Mucosa of gallbladder (tissue), 1 donor: ENCODE measurements at regions not wholly inside any gene's neighbourhood (a gene's known extent, or its start where the extent isn't known, plus 50 kb on each side); places are given as distances from the start of the nearest gene placed in this dataset.

Source experiments
- DNase-seq: peaks from one replicate; pipeline ENCODE4 v3.0.0-alpha.2; 2020; ENCODE audit warnings: low spot score
- donor health status: DM: no; HTN: no; CAD: no.

- no peak for DNase-seq
These were observed 1376.1 kb upstream of the TENM3 start for GRCh38 chr4:180866933-180867643.

GRCh38 chr4:180870623-180871022, 1372.6 kb upstream of the TENM3 start:
- DNase-seq = no peak

DNA sequence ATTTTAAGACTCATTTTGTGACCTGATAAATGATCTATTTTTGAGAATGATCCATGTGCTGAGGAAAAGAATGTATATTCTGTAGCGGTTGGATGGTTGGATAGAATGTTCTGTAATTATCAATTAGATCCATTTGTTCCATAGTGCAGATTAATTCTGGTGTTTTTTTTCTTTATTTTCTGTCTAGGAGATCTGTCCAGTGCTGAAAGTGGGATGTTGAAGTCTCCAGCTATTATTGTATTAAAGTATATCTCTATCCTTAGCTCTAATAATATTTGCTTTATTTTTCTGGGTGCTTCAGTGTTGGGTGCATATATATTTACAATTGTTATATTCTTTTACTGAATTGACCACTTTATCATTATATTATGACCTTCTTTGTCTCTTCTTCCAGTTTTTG, 1344.9 kb upstream of the TENM3 start:
- no peak for DNase-seq

DNA sequence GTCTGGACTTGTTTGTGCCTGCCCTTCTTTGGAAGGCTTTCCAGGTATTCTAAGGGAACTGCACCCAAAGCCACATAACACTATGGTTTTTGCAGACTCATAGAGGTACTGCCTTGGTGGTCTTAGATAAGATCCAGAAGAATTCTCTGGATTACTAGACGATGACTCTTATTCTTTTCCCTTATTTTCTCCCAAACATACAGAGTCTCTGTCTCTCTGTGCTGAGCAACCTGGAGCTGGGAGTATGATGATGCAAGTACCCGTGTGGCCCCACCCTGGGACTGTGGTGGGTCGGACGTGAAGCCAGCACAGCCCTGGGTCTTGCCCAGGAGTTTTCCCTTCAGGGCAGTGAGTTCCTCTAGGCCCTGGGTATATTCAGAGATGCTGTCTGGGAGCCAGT, 1342.4 kb upstream of the TENM3 start:
- no peak for DNase-seq

GRCh38 chr4:180909279-180909678, 1333.9 kb upstream of the TENM3 start:
- DNase-seq = no peak

- no peak for DNase-seq
These were observed 1329.5 kb upstream of the TENM3 start for GRCh38 chr4:180913750-180914149.

DNA sequence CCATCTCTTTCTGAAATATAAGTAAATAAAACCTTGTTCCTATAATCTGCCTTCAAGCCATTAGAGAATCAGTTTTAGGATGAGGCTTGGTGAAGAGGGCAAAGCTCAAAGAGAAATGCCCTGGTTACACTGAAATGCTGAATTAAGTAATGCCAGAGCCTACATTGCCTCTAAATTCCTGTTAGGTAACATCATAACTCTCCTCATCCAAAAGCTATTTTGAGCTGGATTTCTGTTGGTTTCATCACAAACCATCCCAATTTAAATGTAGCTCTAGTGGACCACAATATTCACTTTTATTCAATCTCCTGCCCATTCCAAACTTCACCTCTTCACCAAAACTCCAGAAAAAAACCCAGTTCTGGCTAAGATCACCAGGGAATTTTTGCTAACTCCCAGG, 1319.7 kb upstream of the TENM3 start:
- no peak for DNase-seq

GRCh38 chr4:180925805-180926204, 1317.4 kb upstream of the TENM3 start:
- DNase-seq = no peak

GRCh38 chr4:180926277-180926676, 1316.9 kb upstream of the TENM3 start:
- DNase-seq = no peak

- no peak for DNase-seq
These were observed 1310.7 kb upstream of the TENM3 start for GRCh38 chr4:180932370-180933001.

- no peak for DNase-seq
These were observed 1306.1 kb upstream of the TENM3 start for GRCh38 chr4:180937083-180937482.

GRCh38 chr4:180940680-180941079, 1302.5 kb upstream of the TENM3 start:
- DNase-seq = no peak

GRCh38 chr4:180942367-180942916, 1300.8 kb upstream of the TENM3 start:
- DNase-seq = no peak

DNA sequence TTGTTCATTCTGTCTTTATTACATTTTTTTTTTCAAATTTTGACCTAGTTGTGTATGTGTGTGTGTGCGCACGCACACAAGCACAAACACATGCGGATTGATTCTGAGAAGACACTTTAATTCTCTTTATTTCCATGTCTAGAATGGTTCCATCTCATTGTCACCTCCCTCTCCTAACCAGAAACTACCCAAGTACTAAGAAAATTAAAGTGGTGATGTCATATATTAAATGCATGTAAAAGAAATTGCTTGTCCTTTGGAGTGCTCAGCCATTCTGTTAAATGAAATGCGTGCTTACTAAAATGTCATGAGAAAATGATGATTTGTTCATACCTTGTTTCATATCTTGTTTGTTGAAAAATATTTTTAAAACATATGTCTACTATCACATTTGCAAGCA, 1297.0 kb upstream of the TENM3 start:
- no peak for DNase-seq

GRCh38 chr4:180947425-180947824, 1295.8 kb upstream of the TENM3 start:
- DNase-seq = no peak

DNA sequence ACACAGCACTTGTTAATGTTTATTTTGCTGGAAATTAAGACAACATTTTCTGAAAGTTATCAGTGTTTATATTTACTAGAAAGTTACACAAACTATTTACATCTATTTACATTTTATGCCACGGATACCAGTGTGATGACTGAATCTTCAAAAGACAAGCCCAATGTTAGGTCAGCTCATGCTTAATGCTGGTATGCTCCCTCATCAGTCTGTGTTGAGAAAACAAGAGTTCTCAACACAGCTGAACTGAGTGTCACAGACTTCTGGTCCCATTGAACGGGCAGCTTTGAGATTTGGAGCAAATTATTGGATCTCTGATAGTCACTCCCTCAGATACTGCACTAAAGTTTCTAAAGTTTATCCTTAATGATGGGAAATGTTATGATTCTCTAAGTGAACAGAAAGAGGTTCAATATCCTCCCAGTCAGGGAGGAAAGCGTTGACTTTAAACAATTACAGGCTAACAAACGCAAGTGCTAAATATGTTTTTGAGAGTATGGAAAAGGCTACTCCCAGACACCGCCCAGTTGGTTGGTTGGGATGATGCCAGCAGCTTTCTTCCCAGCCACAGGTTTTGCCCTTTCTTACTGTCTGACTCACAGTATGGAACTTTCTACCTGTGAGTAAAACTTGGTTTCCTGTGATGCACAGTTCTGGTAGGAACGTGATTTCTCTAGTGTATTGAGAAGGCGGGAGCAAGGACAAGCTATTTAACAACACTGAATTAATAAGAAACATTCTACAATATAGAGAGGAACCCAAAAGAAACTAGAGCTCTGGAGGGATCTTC, 1293.6 kb upstream of the TENM3 start:
- DNase-seq = no peak

DNA sequence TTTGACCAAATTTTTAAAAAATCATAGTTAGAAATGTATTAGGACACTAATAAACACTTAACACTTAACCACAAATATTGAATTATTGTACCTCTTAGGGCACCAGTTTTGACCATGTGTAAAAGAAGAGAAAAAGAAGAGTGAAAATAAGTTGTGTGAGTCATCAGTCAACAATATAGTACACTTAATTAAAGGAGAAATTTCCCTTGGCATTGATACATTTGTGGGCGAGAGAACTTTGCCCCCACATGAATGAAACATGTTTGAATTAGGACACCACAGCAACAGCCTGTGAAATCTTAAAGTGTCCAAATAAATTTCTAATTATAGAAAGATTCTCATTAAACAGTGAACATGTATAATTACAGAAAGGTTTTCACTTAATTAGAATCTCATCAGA, 1292.8 kb upstream of the TENM3 start:
- DNase-seq = no peak

DNA sequence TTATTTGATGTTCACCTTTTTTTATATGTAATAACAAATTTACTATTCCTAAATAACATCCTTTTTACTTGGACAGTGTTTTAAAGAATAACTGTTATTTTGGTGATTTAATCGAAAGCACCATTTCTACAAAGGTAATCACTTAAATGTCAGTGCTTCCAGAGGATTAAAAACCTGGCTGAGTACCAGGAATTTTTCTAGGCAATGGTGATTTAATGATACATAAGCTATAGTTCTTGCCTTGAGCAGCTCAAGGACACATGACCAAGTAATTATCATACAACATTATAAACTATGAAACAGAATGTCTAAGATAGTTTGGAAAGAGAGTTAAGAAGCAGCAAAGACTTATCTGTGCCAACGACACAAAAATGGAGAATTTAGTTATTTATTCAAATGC, 1291.9 kb upstream of the TENM3 start:
- no peak for DNase-seq

DNA sequence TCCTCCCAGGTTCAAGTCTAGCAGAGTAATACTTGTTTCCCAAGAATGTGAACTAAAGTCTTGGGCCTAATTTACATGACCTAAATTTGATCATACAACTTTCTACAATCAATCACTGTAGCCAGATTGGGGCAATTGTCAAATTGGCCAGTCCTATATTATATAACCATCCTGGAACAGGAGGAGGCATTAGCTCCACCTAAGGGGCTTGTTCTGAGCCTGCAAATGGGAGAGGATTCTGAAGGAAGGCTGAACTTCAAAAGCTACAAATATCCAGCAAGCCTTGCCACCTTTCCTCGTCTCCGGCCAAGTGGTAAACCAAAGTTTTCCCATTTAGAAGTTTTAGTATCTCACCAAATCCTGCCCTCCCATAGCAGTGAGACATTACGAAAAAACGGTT, 1289.6 kb upstream of the TENM3 start:
- DNase-seq = no peak

DNA sequence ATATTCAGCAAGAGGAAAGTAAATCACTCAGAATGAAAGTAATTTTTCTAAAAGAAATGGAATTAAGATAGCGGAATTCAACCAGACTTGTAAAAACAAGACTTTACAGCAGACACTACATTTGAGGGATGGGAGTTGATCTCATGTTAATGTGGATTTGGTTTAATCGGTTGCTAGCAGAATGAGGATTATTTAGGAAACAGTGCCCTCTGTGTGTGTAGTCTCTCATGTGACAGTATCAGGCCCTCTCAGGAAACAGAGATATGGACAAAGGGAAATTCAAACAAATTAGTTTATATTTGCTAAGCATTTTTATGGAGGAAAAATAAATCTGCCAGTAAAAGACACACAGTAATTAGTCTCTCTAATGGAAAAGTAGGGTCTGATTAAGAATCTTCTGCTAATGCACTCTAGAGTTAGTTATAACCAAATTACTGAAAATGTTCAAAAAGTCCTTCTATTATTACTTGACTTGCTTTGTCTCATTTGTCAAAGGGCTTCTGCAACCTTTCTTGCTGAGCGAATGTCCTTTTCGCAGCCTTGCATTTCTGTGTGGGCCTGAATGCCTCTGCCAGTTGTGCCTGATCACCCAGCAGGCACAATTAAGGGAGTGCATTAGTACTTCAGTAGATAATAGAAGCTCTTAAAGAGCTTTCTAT, 1282.3 kb upstream of the TENM3 start:
- DNase-seq = no peak

DNA sequence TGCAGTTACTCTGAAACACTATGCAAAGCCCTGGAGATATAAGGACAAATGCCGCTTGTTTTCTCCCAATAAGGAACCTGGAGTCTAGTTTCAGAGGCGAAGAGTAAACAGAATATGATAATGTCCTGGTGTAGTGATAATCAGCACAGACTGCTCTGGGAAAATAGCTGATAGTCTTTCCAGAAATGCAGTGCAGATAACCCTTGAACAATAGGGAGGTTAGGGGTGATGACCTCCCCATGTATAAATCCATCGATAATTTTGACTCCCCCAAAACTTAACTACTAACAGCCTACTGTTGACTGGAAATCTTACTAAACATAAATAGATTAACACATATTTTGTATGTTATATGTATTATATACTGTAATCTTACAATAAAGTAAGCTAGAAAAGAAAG, 1280.9 kb upstream of the TENM3 start:
- DNase-seq = no peak

DNA sequence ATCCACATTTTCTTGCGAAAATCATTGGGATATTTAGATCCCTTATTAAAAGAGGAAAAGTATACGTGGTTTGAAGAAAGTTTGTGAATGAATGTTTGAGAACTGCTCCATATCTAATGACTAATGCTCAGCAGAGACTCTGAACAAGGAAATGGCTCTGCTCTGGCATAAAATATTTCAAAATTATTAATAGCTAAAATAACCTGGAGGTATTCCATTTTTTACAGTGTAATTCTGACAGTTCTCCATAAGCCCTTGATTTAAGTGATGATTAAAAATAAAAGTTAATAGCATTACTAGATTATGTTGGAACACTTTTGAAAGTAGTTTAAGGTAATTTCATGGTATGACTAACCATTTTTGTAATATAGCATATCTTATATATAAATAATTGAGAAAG, 1276.9 kb upstream of the TENM3 start:
- DNase-seq = no peak
